GM18508 (cell line): ENCODE measurements at regions not wholly inside any gene's neighbourhood (a gene's known extent, or its start where the extent isn't known, plus 50 kb on each side); places are given as distances from the start of the nearest gene placed in this dataset.
"Not testable (repeated sequence)": the region's sequence is repeated elsewhere in the genome, so short reads cannot be mapped to it uniquely, and the experiment has no call there.

ENCODE experiments used
- ATAC-seq: cut with Tn5 transposase; IDR thresholded peaks from one replicate; pipeline ENCODE4 v1.9.1; 2021; ENCODE audit warnings: moderate number of reproducible peaks; ENCODE audit not compliant: insufficient read depth, unreplicated experiment

GRCh38 chr14:51341338-51341737 lies 101.3 kb downstream of the TMX1 start:
- no peak for ATAC-seq

GRCh38 chr14:51342226-51342625 lies 102.2 kb downstream of the TMX1 start:
- ATAC-seq: no peak

DNA sequence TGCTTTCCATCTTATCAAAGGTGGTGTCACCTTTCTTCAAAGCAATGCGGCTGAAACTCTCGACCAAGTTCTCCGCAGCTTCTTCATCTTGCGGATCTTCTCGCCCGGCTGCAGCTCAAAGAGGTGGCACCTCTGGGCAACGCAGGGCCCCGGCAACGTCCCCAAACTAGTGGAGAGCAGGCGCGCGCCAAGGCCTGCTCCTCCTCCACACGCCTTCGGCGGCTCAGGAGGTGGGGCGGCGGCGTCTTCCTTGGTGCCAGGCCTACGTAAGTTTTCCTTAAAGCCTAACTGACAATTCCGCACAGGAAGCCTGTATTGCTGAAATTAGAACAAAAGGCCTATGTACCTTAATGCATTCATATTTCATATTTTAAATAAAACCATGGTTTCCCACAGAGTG lies 112.0 kb downstream of the TMX1 start:
- no peak for ATAC-seq

- ATAC-seq: no peak
Measured at GRCh38 chr14:51353901-51354300, 113.9 kb downstream of the TMX1 start.

- ATAC-seq: no peak
Measured at GRCh38 chr14:51354846-51355245, 114.8 kb downstream of the TMX1 start.

GRCh38 chr14:51356381-51356780 lies 116.3 kb downstream of the TMX1 start:
- no peak for ATAC-seq

GRCh38 chr14:51357250-51357649 lies 117.2 kb downstream of the TMX1 start:
- ATAC-seq: no peak

DNA sequence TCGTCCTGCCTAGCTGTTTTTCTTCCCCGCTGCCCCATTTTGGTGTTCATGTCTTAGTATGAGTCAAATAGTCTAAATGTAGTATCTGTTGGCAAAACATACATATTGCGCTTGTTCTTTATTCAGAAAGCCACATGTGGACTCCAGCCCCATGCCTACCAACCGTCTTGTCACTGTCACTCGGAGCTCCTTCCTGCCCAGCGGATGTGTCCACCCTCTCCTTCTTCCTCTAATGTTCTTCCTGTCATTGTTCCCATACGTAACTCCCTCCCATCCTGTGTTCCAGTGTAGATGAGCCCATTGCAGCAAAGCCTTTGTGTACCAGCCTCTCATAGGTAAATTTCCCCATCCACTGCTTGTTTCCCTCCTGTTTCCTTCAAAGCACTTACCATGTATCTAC lies 120.5 kb downstream of the TMX1 start:
- ATAC-seq: no peak

GRCh38 chr14:51365241-51365965 lies 125.4 kb downstream of the TMX1 start:
- no peak for ATAC-seq

DNA sequence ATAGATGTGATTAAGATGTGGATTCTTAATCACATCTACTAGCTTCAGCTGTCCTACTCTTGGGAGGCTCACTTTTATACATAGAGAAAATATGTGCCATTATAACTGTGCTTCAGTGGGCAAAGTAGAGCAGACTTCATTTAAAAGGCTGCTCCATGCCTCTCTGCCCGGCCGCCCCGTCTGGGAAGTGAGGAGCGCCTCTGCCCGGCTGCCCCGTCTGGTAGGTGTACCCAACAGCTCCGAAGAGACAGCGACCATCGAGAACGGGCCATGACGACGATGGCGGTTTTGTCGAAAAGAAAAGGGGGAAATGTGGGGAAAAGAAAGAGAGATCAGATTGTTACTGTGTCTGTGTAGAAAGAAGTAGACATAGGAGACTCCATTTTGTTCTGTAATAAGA lies 126.4 kb downstream of the TMX1 start:
- ATAC-seq: not testable (repeated sequence)

DNA sequence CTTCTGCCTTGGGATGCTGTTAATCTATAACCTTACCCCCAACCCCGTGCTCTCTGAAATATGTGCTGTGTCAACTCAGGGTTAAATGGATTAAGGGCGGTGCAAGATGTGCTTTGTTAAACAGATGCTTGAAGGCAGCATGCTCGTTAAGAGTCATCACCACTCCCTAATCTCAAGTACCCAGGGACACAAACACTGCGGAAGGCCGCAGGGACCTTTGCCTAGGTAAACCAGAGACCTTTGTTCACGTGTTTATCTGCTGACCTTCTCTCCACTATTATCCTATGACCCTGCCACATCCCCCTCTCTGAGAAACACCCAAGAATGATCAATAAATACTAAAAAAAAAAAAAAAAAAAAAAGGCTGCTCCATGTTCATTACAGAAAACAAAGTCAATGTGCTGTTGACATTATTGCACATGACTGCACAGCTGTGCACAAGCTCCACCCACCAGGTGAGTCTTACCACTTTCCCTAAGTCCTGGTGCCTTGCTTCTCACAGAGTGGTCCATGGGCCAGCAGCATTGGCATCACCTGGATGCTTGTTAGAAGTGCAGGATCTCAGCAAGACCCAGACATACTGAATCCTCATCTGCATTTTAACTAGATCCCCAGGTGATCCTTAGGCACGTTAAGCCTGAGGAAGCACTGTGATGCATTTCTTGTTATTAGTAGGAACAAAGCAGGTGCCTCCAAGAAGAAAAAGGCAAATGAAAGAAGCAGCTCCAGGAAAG lies 127.0 kb downstream of the TMX1 start:
- not testable (repeated sequence) for ATAC-seq

- no peak for ATAC-seq
Measured at GRCh38 chr14:51367600-51367931, 127.5 kb downstream of the TMX1 start.

DNA sequence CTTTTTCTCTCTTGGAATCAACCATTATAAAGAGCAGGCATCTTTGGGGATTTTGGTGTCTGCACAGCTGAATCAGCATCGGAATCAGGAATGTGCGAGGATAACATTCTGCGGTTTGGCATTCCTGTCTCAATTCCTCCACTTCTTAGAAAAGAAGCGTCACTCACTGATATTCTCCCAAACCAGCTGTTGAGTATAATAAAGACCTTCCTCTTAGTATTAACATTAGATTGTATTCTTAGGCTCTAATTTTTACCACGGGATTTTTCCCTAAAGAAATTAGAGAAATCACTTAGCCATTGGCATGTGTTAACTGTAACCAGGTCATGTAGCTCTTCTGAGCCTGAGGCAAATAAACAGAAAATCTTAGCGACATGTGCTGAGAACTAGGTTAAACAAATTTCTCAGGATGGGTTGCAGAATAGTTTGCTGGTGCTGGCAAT lies 128.7 kb downstream of the TMX1 start:
- no peak for ATAC-seq

DNA sequence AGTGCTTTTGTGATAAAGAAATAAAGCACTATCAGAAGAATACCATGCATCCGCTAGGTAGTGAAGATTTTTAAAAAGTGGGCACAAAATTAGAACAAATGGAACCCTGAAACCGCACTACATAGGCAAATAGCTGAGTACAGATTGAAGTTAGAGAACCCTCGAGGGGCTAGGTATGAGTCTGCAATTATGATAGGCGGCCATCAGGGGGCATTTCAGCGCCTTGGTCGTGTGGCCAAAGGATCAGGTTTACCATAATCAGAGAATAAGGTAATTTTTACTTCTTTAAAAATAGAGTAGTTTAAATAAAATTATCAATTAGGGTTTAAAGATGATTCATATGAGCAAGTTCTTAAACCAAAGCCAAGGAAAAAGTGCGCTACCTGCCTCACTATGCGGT lies 129.8 kb downstream of the TMX1 start:
- no peak for ATAC-seq

GRCh38 chr14:51370758-51371386 lies 130.8 kb downstream of the TMX1 start:
- ATAC-seq: no peak

- ATAC-seq: not testable (repeated sequence)
Measured at GRCh38 chr14:51377186-51377585, 137.1 kb downstream of the TMX1 start.

DNA sequence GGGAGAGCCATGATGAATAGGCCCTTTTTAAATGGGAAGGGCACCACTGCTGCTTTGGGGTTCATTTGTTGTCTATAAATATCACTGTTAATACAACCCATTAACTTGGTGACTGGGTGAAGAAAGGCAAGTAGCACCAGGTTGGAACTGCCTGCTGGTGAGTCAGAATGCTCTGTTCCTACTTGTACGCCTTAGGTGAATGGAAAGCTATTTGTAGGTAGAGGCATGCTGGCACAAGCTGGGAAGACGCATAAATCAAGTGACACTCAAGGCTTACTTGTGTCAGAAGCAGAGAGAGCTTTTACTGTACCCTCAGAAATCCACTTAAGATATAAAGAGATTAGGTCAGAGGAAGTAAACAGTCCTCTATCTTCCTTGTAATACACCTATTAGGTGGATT lies 142.5 kb downstream of the TMX1 start:
- no peak for ATAC-seq

DNA sequence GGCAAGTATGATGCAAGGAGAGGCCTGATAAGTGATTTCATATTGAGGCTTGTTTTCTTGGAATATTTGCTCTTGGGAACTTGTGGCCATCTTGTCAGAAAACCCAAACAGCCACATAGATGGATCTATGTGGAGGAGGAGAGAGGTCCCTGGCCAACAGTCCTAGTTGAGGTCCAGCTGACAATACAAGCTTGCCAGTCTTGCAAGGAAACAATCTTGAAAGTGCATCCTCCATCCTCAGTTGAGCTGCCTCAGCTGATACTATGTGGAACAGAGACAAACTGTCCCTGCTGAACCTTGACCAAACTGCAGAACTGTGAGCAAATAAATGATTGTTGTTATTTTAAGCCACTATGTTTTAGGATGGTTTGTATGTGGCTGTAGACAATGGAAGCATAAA lies 146.4 kb downstream of the TMX1 start:
- ATAC-seq: no peak

DNA sequence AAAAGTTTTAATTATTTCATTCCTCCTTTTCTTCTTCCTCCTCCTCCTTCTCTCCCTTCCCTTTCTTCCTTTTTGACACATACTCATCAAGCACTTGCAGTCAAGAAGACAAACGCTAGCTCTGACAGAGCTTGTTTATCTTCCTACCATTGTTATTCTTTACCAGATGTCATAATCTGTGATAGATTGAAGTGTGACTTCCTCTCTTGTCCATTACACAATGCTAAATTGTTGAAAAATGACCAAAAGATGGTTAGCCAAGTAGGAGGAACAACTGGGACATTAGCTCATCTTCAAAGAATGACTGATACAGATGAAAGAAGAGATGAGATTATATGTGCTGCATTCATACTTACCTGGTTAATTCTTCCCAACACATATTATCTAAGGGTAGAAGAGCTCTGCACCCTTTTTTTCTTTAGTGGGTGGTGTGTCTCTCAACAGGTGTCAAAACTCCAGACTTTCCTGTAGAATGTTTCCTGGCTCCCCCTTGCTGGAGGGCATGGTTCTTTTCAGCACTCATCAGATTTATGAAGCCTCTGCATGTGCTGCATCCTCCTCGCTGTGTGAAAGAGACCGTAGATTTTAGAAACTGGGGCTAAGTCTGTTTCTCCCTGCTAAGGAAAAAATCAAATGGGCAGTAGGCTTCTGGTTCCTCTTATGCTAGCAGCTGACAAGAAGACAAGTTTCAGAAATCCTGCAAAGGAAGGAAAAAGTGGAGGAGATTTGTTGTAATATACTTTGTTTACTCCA lies 147.1 kb downstream of the TMX1 start:
- no peak for ATAC-seq

- ATAC-seq: no peak
Measured at GRCh38 chr14:51392416-51392815, 152.4 kb downstream of the TMX1 start.

DNA sequence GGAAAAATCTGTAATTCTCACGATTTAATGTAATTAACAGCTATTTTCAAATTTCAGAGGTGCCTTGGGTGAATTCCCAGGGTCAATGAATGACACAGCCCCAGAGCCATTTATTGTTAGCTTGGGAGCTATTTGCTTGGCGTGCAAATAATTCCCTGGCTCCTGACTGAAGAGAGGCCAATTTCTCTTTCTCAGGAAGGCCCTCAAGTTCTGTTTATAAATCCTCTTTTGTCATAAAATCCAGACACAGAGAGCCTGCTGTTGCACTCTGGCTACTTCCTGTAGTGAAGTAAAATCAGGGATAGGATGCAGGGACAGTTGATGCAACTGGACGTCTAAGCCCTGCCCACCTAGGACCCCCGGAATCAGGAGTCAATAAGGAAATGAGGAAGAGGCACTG lies 154.3 kb downstream of the TMX1 start:
- ATAC-seq: no peak
